IMR-90 (cell line): ENCODE measurements at regions not wholly inside any gene's neighbourhood (a gene's known extent, or its start where the extent isn't known, plus 50 kb on each side); places are given as distances from the start of the nearest gene placed in this dataset.

Experiments
- ATAC-seq: fragments of 200-7000 bp; cut with Tn5 transposase; 2 replicates; pipeline ENCODE4 v1.9.1; 2020; ENCODE audit warnings: low read depth, mild to moderate bottlenecking, moderate library complexity
- BruUV-seq: library from RNA; stranded (reverse); fragments of 400-500 nt; replicated peaks from 2 replicates; lab custom pipeline; 2021; lab: Mats Ljungman, UMichigan
- CTCF ChIA-PET: fragments of 300-600 bp; formaldehyde crosslinking; extraction: SDS; loops from one replicate; lab custom pipeline; 2021; ENCODE audit warnings: antibody characterized with exemption; lab: Yijun Ruan, JAX
- POLR2A ChIA-PET: fragments of 300-600 bp; sonication (Branson Sonifier 250); formaldehyde crosslinking; loops from one replicate; lab custom pipeline; 2022; ENCODE audit warnings: antibody characterized with exemption; ENCODE audit not compliant: unreplicated experiment; lab: Charles Lee
- DNase-seq: peaks from one replicate; pipeline ENCODE4 v3.0.0; 2013
- H2AFZ ChIP-seq: replicated peaks from 2 replicates; pipeline ENCODE3; 2013; ENCODE audit warnings: low read length, mild to moderate bottlenecking; ENCODE audit not compliant: poor library complexity
- H2AK5ac ChIP-seq: 2 replicates; pipeline ENCODE4 v1.6.1; 2013; ENCODE audit warnings: low read depth, low read length, inconsistent platforms
- H2AK9ac ChIP-seq: replicated peaks from 2 replicates; pipeline ENCODE3; 2013; ENCODE audit warnings: mild to moderate bottlenecking, low read depth, low read length, moderate library complexity; ENCODE audit not compliant: poor library complexity
- H2BK120ac ChIP-seq: 2 replicates; pipeline ENCODE4 v1.6.1; 2013; ENCODE audit warnings: low read depth, low read length, inconsistent platforms
- H2BK15ac ChIP-seq: 3 replicates; pipeline ENCODE4 v1.6.1; 2013; ENCODE audit warnings: low read depth, low read length, inconsistent platforms
- H2BK20ac ChIP-seq: 2 replicates; pipeline ENCODE4 v1.6.1; 2013; ENCODE audit warnings: low read depth, mild to moderate bottlenecking, inconsistent platforms, low read length, moderate library complexity
- H2BK5ac ChIP-seq: 2 replicates; pipeline ENCODE4 v1.6.1; 2013; ENCODE audit warnings: mild to moderate bottlenecking, low read depth, low read length, inconsistent platforms; ENCODE audit not compliant: poor library complexity, severe bottlenecking
- H3K14ac ChIP-seq: replicated peaks from 2 replicates; pipeline ENCODE4 v1.6.1; 2013; ENCODE audit warnings: low read depth, low read length, inconsistent platforms
- H3K18ac ChIP-seq: 2 replicates; pipeline ENCODE4 v1.6.1; 2013; ENCODE audit warnings: low read depth, low read length, control low read depth
- H3K23ac ChIP-seq: 2 replicates; pipeline ENCODE4 v1.6.1; 2013; ENCODE audit warnings: low read depth, low read length, inconsistent platforms
- H3K27ac ChIP-seq: 2 replicates; pipeline ENCODE4 v1.5.1; 2013; ENCODE audit warnings: mild to moderate bottlenecking, control low read depth, low read length; ENCODE audit not compliant: insufficient read depth
- H3K27me3 ChIP-seq: 2 replicates; pipeline ENCODE4 v1.6.1; 2013; ENCODE audit warnings: low read length; ENCODE audit not compliant: control insufficient read depth, insufficient read depth
- H3K36me3 ChIP-seq: 2 replicates; pipeline ENCODE4 v1.6.1; 2013; ENCODE audit warnings: low read length, mixed read lengths; ENCODE audit not compliant: control insufficient read depth, insufficient read depth
- H3K4ac ChIP-seq: 2 replicates; pipeline ENCODE4 v1.6.1; 2013; ENCODE audit warnings: low read depth, low read length, inconsistent platforms
- H3K4me1 ChIP-seq: 2 replicates; pipeline ENCODE4 v1.6.1; 2013; ENCODE audit warnings: low read length, mixed read lengths; ENCODE audit not compliant: control insufficient read depth, insufficient read depth
- H3K4me2 ChIP-seq: 2 replicates; pipeline ENCODE4 v1.6.1; 2013; ENCODE audit warnings: low read depth, mild to moderate bottlenecking, control low read depth, low read length, moderate library complexity
- H3K4me3 ChIP-seq: 2 replicates; pipeline ENCODE4 v1.5.1; 2013; ENCODE audit warnings: low read depth, mild to moderate bottlenecking, control low read depth, low read length, moderate library complexity; ENCODE audit not compliant: insufficient read depth
- H3K56ac ChIP-seq: 2 replicates; pipeline ENCODE4 v1.6.1; 2013; ENCODE audit warnings: low read length, inconsistent platforms; ENCODE audit not compliant: insufficient read depth; ENCODE audit errors: extremely low read depth
- H3K79me1 ChIP-seq, 2 experiments: 2 replicates each; pipeline ENCODE4 v1.6.1; 2013; ENCODE audit warnings: low read length in 2 of 2, inconsistent platforms in 1 of 2, low read depth in 1 of 2
- H3K9ac ChIP-seq: 2 replicates; pipeline ENCODE4 v1.6.1; 2013; ENCODE audit warnings: low read depth, low read length, control low read depth
- H3K9me1 ChIP-seq: 2 replicates; pipeline ENCODE4 v1.6.1; 2013; ENCODE audit warnings: low read length, inconsistent platforms; ENCODE audit not compliant: insufficient read depth
- H3K9me3 ChIP-seq: 2 replicates; pipeline ENCODE4 v1.6.1; 2013; ENCODE audit warnings: low read length; ENCODE audit not compliant: control insufficient read depth, insufficient read depth
- H4K20me1 ChIP-seq: 2 replicates; pipeline ENCODE4 v1.6.1; 2013; ENCODE audit warnings: low read length, inconsistent platforms; ENCODE audit not compliant: insufficient read depth
- H4K5ac ChIP-seq: 2 replicates; pipeline ENCODE4 v1.6.1; 2013; ENCODE audit warnings: mild to moderate bottlenecking, low read depth, low read length, control low read depth
- H4K8ac ChIP-seq, 2 experiments: 2 replicates each; pipeline ENCODE4 v1.6.1; 2013; ENCODE audit warnings: low read depth in 2 of 2, low read length in 2 of 2, control low read depth in 1 of 2, inconsistent platforms in 1 of 2
- H4K91ac ChIP-seq: 2 replicates; pipeline ENCODE4 v1.6.1; 2013; ENCODE audit warnings: low read depth, low read length, inconsistent platforms; ENCODE audit not compliant: insufficient read depth
- CHD1 ChIP-seq: IDR thresholded peaks from 2 replicates; pipeline ENCODE4 v1.6.1; 2012; ENCODE audit warnings: low read depth, low read length, improper control_type of control experiment
- CTCF ChIP-seq: conservative IDR thresholded peaks from 2 replicates; pipeline ENCODE4 v1.5.1; 2012; ENCODE audit warnings: mild to moderate bottlenecking, low read depth, low read length, improper control_type of control experiment
- MAFK ChIP-seq: IDR thresholded peaks from 2 replicates; pipeline ENCODE4 v1.6.1; 2012; ENCODE audit warnings: low read depth, low read length, improper control_type of control experiment
- RAD21 ChIP-seq: IDR thresholded peaks from 2 replicates; pipeline ENCODE4 v1.6.1; 2012; ENCODE audit warnings: low read length, improper control_type of control experiment
- RCOR1 ChIP-seq: IDR thresholded peaks from 2 replicates; pipeline ENCODE4 v1.6.1; 2012; ENCODE audit warnings: mild to moderate bottlenecking, low read length, improper control_type of control experiment; ENCODE audit not compliant: insufficient replicate concordance
- SMC3 ChIP-seq: fragments of 150-350 bp; IDR thresholded peaks from 2 replicates; pipeline ENCODE4 v1.6.1; 2016; ENCODE audit warnings: low read depth, mild to moderate bottlenecking, antibody characterized with exemption, low read length, moderate library complexity
- USF2 ChIP-seq: fragments of 150-350 bp; IDR thresholded peaks from 2 replicates; pipeline ENCODE4 v1.6.1; 2017; ENCODE audit warnings: mild to moderate bottlenecking, antibody characterized with exemption, low read length, low read depth
- WGBS, 2 experiments: methylation state at CpG; one replicate each; pipeline versions ENCODE4 v1.1.5 to v1.1.7; 2013; ENCODE audit warnings: missing lambda C conversion rate in 2 of 2; ENCODE audit not compliant: insufficient read length in 1 of 2; ENCODE audit errors: extremely low coverage in 2 of 2; 5-methylcytosine and 5-hydroxymethylcytosine counted together
- dilution Hi-C: fragments of 300-500 bp; cut with HindIII; formaldehyde crosslinking; loops from one replicate; pipeline ENCODE4 v1.14.3; 2018; ENCODE audit warnings: low sequenced_read_pairs; ENCODE audit not compliant: unreplicated experiment
- in situ Hi-C: fragments of 300-500 bp; cut with MboI; formaldehyde crosslinking; loops from 3 replicates; pipeline ENCODE4 v1.14.3; 2019; ENCODE audit warnings: low sequenced_read_pairs, inconsistent platforms, mixed read lengths
- intact Hi-C: fragments of 100-400 bp; cut with micrococcal nuclease; formaldehyde crosslinking; loops from 2 replicates; pipeline ENCODE4 v1.10.0; 2022

- dilution Hi-C loops, result no loop called here
- H3K9me3 ChIP-seq, result no peaks in the 10 kb centered on the region
- H3K4me1 ChIP-seq, result no peaks in the 10 kb centered on the region
- H3K4me3 ChIP-seq, result no peak overlapping the region
- H3K9ac ChIP-seq, result no peak overlapping the region
- H2AFZ ChIP-seq, result no peak overlapping the region
- CTCF ChIA-PET, result interaction anchor here (0.7 kb wide), 1 partner anchor 15 kb away, joined by 3 read pairs; no protein-coding TSS in a partner anchor
- H3K9me1 ChIP-seq, result no peaks in the 10 kb centered on the region
- H4K8ac ChIP-seq, result no peak overlapping the region
- H2BK120ac ChIP-seq, result no peak overlapping the region
- no peak overlapping the region for H3K14ac ChIP-seq
- no peak for TF ChIP-seq RCOR1
- TF ChIP-seq MAFK, result peak; percentile 46; the same call in 1 of the 2 replicates
- no peak for TF ChIP-seq CTCF
- TF ChIP-seq RAD21, result no peak
- no peak for TF ChIP-seq SMC3
- TF ChIP-seq USF2, result no peak
- TF ChIP-seq CHD1, result no peak
- H3K27ac ChIP-seq, result no peak overlapping the region
- POLR2A ChIA-PET, result no interaction called here
- H4K20me1 ChIP-seq, result no peaks in the 10 kb centered on the region
- intact Hi-C loops, result no loop called here
- H4K5ac ChIP-seq, result no peak overlapping the region
- no peak overlapping the region for H2AK9ac ChIP-seq
- no peak overlapping the region for H2BK5ac ChIP-seq
- H3K4me2 ChIP-seq, result no peak overlapping the region
- no peak overlapping the region for H3K23ac ChIP-seq
- no peak overlapping the region for H3K18ac ChIP-seq
- no peaks in the 10 kb centered on the region for H3K79me1 ChIP-seq
- H3K4ac ChIP-seq, result no peak overlapping the region
- H3K36me3 ChIP-seq, result no peaks in the 10 kb centered on the region
- H2AK5ac ChIP-seq, result no peak overlapping the region
- WGBS, 2 experiments, result no CpG with 5 or more reads among the region's 6 CpGs
- no peak overlapping the region for H4K91ac ChIP-seq
- DNase-seq, result no peak
- no peak overlapping the region for H2BK20ac ChIP-seq
- no peak overlapping the region for H2BK15ac ChIP-seq
- H3K27me3 ChIP-seq, result no peaks in the 10 kb centered on the region
- in situ Hi-C loops, result no loop called here
- no peak for ATAC-seq
- BruUV-seq, result no TSS peak
- H3K56ac ChIP-seq, result no peak overlapping the region
Observed at GRCh38 chr10:4301291-4302045, 516.5 kb upstream of the KLF6 start.
